Keratinocyte (primary cell): ENCODE measurements at regions not wholly inside any gene's neighbourhood (a gene's known extent, or its start where the extent isn't known, plus 50 kb on each side); places are given as distances from the start of the nearest gene placed in this dataset.

ENCODE experiments used
- DNase-seq: peaks from one replicate; pipeline ENCODE4 v3.0.0-alpha.2; 2011; ENCODE audit warnings: low read depth, missing footprints, low spot score
- FAIRE-seq: peaks from 2 replicates; lab custom pipeline; 2011; peaks lifted over from hg19 to GRCh38; lab: Jason Lieb, UNC
- H2AFZ ChIP-seq: 2 replicates; pipeline ENCODE4 v1.6.0; 2012; ENCODE audit warnings: low read length, control low read depth, inconsistent platforms; ENCODE audit not compliant: control insufficient read depth
- H3K27ac ChIP-seq: 2 replicates; pipeline ENCODE4 v1.5.1; 2011; ENCODE audit warnings: low read length; ENCODE audit not compliant: control insufficient read depth, insufficient read depth
- H3K27me3 ChIP-seq: 3 replicates; pipeline ENCODE4 v1.6.0; 2011; ENCODE audit warnings: low read length; ENCODE audit not compliant: control insufficient read depth, insufficient read depth; ENCODE audit errors: extremely low read depth
- H3K36me3 ChIP-seq, 2 experiments: 2 replicates in 1 of 2; 3 replicates in 1 of 2; pipeline ENCODE4 v1.5.1; 2011; ENCODE audit warnings: low read length in 2 of 2, mild to moderate bottlenecking in 1 of 2; ENCODE audit not compliant: control insufficient read depth in 2 of 2, insufficient read depth in 2 of 2; ENCODE audit errors: extremely low read depth in 1 of 2
- H3K4me1 ChIP-seq: 3 replicates; pipeline ENCODE4 v1.5.1; 2011; ENCODE audit warnings: low read length; ENCODE audit not compliant: control insufficient read depth, insufficient read depth; ENCODE audit errors: extremely low read depth
- H3K4me2 ChIP-seq: 3 replicates; pipeline ENCODE4 v1.6.0; 2011; ENCODE audit warnings: low read depth, low read length; ENCODE audit not compliant: control insufficient read depth, insufficient read depth; ENCODE audit errors: extremely low read depth
- H3K4me3 ChIP-seq, 3 experiments: fragments of 200-600 bp in 1 of 3; sonication (generic) in 1 of 3; 2 replicates in 2 of 3; 3 replicates in 1 of 3; pipeline ENCODE4 v1.5.1; 2011 to 2016; ENCODE audit warnings: low read length in 3 of 3, mild to moderate bottlenecking in 3 of 3, control low read depth in 2 of 3, inconsistent platforms in 1 of 3, low read depth in 1 of 3, mixed read lengths in 1 of 3, mixed run types in 1 of 3, moderate library complexity in 1 of 3; ENCODE audit not compliant: control insufficient read depth in 2 of 3, insufficient read depth in 2 of 3; ENCODE audit errors: extremely low read depth in 1 of 3
- H3K79me2 ChIP-seq: 2 replicates; pipeline ENCODE4 v1.6.0; 2012; ENCODE audit warnings: low read length; ENCODE audit not compliant: control insufficient read depth, insufficient read depth
- H3K9ac ChIP-seq: 3 replicates; pipeline ENCODE4 v1.6.0; 2011; ENCODE audit warnings: low read length; ENCODE audit not compliant: control insufficient read depth, insufficient read depth; ENCODE audit errors: extremely low read depth
- H3K9me1 ChIP-seq: 3 replicates; pipeline ENCODE4 v1.6.0; 2011; ENCODE audit warnings: low read length; ENCODE audit not compliant: control insufficient read depth, insufficient read depth; ENCODE audit errors: extremely low read depth
- H3K9me3 ChIP-seq: 2 replicates; pipeline ENCODE4 v1.5.1; 2012; ENCODE audit warnings: low read depth, low read length; ENCODE audit not compliant: control insufficient read depth
- H4K20me1 ChIP-seq: 3 replicates; pipeline ENCODE4 v1.6.0; 2011; ENCODE audit warnings: low read length; ENCODE audit not compliant: control insufficient read depth, insufficient read depth; ENCODE audit errors: extremely low read depth
- EZH2 ChIP-seq: IDR thresholded peaks from one replicate; pipeline ENCODE4 v1.6.1; 2012; ENCODE audit warnings: inconsistent platforms, mild to moderate bottlenecking, low read length, moderate library complexity
- dilution Hi-C: fragments of 300-500 bp; cut with MboI; formaldehyde crosslinking; loops from one replicate; pipeline ENCODE4 v1.7.0; 2020; ENCODE audit warnings: low sequenced_read_pairs; ENCODE audit not compliant: extremely low pct_ligation_motif_present
- TF ChIP-seq, protein P1 (sequence below), 3 experiments: IDR thresholded peaks in 1 of 3; conservative IDR thresholded peaks in 1 of 3; optimal IDR thresholded peaks in 1 of 3; 2 replicates in 2 of 3; 3 replicates in 1 of 3; pipeline versions ENCODE3 to v1.5.1; 2011; ENCODE audit warnings: low read length in 3 of 3, mild to moderate bottlenecking in 3 of 3, moderate library complexity in 2 of 3, control low read depth in 1 of 3, inconsistent platforms in 1 of 3; ENCODE audit not compliant: insufficient read depth in 2 of 3; ENCODE audit errors: extremely low read depth in 1 of 3

DNA sequence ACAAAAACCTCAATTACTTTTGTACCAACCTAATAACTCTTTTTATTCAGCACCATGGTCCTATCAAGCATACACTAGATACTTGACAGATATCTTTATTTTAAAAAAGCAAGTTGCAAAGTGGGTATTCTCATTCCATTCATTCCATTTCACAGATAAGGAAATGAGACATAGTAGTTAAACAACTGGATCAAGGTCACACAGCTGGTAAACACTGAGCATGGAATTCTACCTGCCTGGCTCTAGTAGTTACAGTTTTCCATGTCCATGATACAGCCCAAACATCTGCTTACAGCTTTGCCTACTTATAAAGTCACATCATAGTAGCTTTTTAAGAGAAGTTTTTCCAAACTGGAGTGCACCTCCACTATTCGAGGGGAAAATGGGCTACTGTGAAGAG is 57.1 kb upstream of the SERTM1 start:
- no peaks in the 10 kb centered on the region for H3K9me1 ChIP-seq
- no peak overlapping the region for H3K27ac ChIP-seq
- no peak overlapping the region for H3K4me2 ChIP-seq
- dilution Hi-C loops: no loop called here
- no peaks in the 10 kb centered on the region for H4K20me1 ChIP-seq
- H3K9ac ChIP-seq: no peak overlapping the region
- H3K4me1 ChIP-seq: no peaks in the 10 kb centered on the region
- no peak for DNase-seq
- H3K4me3 ChIP-seq: no peak overlapping the region
- TF ChIP-seq, protein P1, sequence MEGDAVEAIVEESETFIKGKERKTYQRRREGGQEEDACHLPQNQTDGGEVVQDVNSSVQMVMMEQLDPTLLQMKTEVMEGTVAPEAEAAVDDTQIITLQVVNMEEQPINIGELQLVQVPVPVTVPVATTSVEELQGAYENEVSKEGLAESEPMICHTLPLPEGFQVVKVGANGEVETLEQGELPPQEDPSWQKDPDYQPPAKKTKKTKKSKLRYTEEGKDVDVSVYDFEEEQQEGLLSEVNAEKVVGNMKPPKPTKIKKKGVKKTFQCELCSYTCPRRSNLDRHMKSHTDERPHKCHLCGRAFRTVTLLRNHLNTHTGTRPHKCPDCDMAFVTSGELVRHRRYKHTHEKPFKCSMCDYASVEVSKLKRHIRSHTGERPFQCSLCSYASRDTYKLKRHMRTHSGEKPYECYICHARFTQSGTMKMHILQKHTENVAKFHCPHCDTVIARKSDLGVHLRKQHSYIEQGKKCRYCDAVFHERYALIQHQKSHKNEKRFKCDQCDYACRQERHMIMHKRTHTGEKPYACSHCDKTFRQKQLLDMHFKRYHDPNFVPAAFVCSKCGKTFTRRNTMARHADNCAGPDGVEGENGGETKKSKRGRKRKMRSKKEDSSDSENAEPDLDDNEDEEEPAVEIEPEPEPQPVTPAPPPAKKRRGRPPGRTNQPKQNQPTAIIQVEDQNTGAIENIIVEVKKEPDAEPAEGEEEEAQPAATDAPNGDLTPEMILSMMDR (optimal IDR thresholded peaks at IDR 0.05 in 1 of 3, IDR thresholded peaks at IDR 0.05 in 1 of 3, conservative IDR thresholded peaks at IDR 0.05 in 1 of 3; ENCODE audit: extremely low read depth in 1 of 3, insufficient read depth in 2 of 3, low read length in 3 of 3): no peak
- no peak for TF ChIP-seq EZH2
- no peaks in the 10 kb centered on the region for H3K9me3 ChIP-seq
- no peaks in the 10 kb centered on the region for H3K79me2 ChIP-seq
- no peaks in the 10 kb centered on the region for H3K27me3 ChIP-seq
- FAIRE-seq: no peak
- H3K36me3 ChIP-seq: no peaks in the 10 kb centered on the region
- no peak overlapping the region for H2AFZ ChIP-seq

DNA sequence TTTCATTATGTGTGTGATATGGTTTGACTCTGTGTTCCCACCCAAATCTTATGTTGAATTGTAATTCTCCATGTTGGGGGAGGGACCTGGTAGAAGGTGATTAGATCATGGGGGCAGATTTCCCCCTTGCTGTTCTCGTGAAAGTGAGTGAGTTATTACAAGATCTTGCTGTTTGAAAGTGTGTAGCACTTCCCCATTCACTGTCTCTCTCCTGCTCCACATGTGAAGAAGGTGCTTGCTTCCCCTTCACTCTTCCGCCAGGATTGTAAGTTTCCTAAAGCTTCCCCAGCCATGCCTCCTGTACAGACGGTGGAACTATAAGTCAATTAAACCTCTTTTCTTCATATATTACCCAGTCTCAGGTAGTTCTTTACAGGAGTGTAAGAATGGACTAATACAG is 54.3 kb upstream of the SERTM1 start:
- Histone ChIP-seq H3K4me2 (no peak overlapping the region), H3K4me3 (no peak overlapping the region), H3K36me3 (no peaks in the 10 kb centered on the region), H3K4me1 (no peaks in the 10 kb centered on the region), H2AFZ (no peak overlapping the region), H3K27me3 (no peaks in the 10 kb centered on the region), H3K27ac (no peak overlapping the region), H3K79me2 (no peaks in the 10 kb centered on the region), H4K20me1 (no peaks in the 10 kb centered on the region), H3K9me1 (no peaks in the 10 kb centered on the region), H3K9me3 (no peaks in the 10 kb centered on the region), H3K9ac (no peak overlapping the region)
- TF ChIP-seq EZH2: no peak
- TF ChIP-seq, protein P1 (optimal IDR thresholded peaks at IDR 0.05 in 1 of 3, IDR thresholded peaks at IDR 0.05 in 1 of 3, conservative IDR thresholded peaks at IDR 0.05 in 1 of 3; ENCODE audit: extremely low read depth in 1 of 3, insufficient read depth in 2 of 3, low read length in 3 of 3): no peak
- dilution Hi-C loops: no loop called here
- FAIRE-seq (no peak), DNase-seq (no peak)
